ENCODE measurements at regions not wholly inside any gene's neighbourhood (a gene's known extent, or its start where the extent isn't known, plus 50 kb on each side); places are given as distances from the start of the nearest gene placed in this dataset.
"Not testable (repeated sequence)": the region's sequence is repeated elsewhere in the genome, so short reads cannot be mapped to it uniquely, and the experiment has no call there.

DNA sequence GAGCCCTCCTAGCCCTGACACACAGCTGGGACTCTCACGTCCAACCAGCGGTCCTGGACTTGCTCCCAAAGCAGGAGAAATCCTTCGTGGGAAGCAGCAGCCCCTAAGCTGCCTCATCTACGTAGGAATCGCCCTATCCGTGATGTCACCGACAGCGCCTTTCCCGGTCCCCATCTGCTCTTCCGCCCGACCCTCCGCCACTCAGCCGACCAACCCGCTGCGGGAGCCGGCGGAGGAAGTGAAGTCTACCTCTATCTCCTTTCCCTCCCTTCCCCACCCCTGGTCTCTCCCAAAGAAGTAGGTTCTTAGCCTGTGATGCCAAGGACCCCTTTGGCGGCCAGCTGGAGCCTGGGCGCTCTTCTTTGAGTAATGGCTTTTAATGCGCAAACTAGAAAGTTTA is 272.1 kb downstream of the FAM72C start:
- no peak for DNase-seq (ENCODE audit: low read depth, low spot score)

DNA sequence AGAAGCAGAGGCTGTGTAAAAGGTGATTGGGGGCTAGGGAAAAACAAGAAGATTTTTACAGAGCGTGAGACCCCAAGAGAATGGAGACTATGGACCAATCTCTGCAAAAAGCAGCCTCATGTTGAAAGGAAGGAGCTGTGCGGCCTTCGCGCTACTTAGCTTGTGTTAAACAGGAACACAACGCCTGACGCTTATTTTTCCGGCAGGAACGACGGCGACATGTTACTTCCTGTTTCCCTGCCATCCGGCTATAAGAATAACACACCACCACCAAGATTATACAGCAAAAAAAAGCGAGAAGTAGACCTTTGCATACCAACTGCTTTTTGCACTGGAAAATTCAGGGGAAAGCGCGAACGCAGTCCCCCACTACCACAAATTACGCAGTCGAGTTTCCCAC is 272.7 kb downstream of the FAM72C start:
- DNase-seq (ENCODE audit: low read depth, low spot score), result no peak

DNA sequence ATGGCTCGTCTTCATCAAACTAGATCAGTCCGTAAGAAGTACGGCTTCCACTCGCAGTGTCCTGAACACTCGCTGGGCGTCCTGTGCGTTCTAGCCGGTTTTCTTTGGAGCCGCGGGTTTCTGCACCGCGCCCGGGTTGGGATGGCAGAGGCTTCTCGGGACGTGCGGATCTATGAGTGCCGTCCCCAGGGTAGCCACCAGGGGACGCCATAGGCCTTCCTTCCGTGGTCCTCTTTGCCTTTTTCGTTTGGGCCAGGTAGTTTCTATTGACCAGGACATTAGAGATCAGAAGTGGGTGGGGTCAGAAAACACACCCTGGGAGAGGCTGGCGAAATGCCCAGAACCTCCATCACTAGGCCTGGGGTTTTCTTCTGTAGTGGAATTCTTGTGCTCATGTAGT is 273.8 kb downstream of the FAM72C start:
- no peak for DNase-seq (ENCODE audit: low read depth, low spot score)

DNA sequence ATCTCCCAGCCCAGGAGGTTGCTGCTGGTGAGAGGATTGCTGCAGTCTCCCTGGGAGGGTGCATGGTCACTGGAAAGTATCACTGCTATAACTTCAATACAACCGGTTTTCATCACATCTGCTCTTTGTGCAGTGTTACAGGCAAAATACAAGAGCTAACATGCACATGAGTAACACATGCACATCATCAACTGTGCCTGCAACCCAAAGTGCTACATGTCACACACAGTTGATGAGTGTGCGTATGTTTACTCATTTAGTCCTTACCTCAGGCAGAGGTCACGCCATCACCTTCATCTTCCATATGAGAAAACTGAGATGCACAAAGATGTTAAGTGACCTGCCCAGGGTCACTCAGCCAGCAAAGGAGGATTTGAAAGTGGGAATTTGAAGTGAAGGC is 277.7 kb downstream of the FAM72C start:
- no peak for DNase-seq (ENCODE audit: low read depth, low spot score)

DNA sequence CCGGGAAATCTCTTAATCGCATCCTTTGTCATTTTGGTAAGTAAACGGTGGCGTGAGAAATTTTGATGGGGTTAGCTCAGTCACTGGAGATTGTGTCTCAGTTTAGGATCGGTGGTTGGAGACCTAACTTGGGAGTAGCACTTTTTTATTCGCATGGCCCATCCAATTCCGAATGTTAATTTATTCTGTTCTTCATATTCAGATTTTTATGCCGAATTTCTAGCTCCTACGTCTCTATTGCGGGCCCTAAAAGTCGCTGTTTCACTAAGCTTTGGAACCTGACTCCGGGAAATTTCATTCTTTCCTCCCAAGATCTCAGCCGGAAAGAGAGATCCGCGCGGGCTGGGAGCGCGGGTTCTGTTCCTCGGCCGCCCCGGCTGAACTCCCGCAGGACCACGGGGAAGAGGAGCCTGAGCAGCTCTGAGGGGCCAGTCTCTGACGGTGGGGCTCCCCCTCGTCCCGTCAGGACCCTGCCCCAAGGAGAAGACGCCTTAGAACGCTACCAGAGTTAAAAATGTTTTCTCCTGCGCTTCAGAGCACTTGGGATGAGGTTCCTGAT is 279.7 kb downstream of the FAM72C start:
- DNase-seq (ENCODE audit: low read depth, low spot score), result no peak

DNA sequence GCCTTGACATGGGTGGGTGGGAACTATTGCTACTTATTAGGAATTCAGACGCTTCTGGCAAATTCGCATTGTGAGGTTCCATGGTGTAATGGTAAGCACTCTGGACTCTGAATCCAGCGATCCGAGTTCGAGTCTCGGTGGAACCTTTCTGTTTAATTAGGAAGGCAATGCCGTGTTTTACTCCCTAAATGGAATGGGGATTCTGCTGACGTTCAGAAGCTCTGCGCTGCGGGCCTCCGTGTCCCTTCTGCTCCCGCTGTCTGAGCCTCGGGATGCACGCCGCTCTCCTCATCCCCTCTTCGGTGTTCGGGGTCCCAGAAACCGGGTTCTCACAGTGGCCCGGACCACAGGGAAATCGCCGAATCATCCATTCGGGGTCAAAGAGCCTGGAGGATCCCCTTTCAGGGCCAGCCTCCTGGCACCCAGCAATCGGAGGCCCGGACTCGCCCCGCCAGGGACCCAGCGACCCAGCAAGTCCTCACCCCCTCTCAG is 280.3 kb downstream of the FAM72C start:
- no peak for DNase-seq (ENCODE audit: low read depth, low spot score)

DNA sequence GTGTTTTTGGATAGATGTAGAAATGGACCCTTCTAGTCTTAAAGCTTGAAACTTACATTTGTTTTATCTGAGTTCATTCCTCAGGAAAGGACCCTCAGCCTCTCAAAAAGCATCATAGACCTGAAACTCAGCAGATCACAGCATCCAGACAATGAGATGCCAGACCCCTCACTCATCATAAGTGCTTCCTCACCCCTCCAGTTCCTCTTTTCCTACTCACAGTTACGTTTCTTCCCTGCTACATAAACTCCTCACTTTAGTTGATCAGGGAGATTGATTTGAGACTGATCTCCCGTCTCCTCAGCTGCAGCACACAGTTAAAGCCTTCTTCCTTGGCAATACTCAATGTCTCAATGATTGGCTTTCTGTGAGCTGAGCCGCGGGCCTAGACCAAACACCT is 282.0 kb downstream of the FAM72C start:
- DNase-seq (ENCODE audit: low read depth, low spot score), result no peak

DNA sequence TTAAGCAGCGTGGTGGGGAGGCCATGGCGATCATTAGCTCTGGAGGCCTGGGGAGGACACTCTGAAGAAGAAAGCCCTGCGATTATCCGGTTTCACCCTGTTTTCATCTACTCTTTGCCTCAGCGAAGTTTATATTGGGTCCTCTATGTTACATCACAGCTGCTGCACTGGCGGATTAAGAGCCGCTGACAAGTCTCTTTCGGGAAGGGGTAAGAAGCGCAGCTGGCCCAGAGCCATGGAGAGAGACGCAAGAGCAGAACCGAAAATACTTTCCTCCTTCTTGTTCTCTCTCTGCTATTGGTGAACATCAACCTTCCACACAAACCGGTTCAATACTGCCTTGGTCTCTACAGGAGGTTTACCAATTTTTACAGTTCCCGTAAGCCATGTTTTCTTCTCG is 291.5 kb downstream of the FAM72C start:
- no peak for DNase-seq (ENCODE audit: low read depth, low spot score)

DNA sequence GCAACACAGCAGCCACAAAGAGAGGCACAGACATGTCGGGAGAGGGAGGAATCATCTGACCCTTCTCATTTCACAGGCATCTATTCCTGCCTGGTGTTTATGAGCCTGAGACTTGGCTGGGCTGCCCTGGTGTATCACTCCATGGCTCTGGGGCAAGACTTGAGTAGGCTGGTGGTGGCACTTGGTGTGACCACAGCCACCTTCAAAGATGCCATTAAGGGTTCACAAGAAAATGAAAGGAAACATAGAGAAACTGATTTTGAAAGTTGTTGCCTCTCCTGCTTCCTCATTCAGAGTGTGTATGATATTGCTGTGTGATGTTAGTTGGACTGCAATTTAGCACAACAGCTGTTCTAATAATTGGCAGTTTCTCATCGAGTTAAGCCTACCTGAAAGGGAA is 298.8 kb downstream of the FAM72C start:
- DNase-seq (ENCODE audit: low read depth, low spot score), result no peak

DNA sequence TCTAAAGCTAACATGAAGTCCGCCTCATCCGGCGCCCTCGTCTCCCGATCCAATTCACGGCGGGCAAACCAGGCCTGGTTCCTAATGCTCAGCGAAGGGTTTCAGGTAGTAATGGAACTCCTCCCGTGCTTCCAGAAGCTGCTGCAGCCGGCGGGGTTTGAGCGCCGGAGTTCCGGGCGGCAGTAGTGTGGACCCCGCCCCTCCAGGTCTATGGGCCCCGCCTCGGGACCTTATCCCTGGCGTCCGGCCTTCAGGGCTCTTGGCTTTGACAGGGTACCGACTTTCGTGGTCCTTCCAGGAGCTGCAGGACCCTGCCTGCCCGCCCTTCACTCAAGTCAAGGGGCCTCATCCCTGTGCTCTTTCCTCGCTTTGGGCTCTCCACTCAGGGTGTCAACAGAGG is 304.1 kb downstream of the FAM72C start:
- DNase-seq (ENCODE audit: low read depth, low spot score), result no peak

DNA sequence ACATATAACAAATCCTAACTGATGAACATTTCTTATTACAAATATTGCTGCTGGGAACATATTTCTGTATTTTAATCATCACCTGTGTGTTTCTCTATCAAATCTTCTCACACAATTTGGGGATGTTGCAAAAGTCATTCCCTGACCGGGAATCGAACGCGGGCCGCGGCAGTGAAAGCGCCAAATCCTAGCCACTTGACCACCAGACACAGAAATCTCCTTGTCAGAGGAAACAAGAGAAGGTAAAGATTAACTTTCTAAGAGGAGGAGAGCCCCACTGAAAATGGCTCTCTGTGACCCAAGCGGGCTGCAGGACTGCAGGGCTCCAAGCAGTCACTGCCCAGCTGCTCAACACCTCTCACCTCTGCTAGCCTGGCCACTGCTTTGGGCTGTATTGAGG is 304.9 kb downstream of the FAM72C start:
- DNase-seq (ENCODE audit: low read depth, low spot score), result no peak

DNA sequence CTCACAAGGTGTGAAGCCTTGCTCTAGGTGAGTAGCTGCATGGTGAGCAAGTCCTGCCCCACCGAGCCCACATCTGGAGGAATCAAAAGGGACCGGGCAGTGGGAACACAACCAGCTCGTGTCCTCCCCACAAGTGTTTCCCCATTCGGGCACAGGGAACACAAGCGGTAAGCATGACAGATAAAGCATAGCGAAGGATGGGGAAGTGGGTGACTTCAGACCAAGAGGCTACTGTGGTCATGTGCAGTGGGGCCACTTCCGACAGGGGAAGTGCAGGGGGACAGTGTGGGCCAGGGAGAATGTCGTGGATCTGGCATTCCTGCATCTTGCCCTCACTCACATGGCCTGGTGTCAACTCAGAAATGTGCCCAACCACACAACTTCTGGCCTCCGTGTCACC is 306.2 kb downstream of the FAM72C start:
- no peak for DNase-seq (ENCODE audit: low read depth, low spot score)

DNA sequence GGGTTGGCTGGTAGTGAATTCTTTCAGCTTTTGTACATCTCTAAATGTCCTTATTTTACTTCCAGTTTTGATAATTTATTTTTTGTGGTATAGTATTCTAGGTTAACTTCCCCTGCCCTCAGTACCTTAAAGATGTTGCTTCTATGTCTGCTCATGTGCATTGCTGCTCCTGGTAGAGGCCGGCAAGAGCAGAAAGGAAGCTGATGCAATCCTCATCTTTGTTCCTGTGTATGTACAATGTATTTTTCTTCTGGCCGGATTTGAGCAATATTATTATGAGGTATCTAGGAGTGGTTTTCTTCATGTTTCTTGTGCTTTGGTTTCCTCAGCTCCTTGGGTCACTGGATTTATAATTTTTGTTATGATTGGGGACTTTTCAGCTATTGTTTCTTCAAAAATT is 308.7 kb downstream of the FAM72C start:
- DNase-seq (ENCODE audit: low read depth, low spot score), result not testable (repeated sequence)

DNA sequence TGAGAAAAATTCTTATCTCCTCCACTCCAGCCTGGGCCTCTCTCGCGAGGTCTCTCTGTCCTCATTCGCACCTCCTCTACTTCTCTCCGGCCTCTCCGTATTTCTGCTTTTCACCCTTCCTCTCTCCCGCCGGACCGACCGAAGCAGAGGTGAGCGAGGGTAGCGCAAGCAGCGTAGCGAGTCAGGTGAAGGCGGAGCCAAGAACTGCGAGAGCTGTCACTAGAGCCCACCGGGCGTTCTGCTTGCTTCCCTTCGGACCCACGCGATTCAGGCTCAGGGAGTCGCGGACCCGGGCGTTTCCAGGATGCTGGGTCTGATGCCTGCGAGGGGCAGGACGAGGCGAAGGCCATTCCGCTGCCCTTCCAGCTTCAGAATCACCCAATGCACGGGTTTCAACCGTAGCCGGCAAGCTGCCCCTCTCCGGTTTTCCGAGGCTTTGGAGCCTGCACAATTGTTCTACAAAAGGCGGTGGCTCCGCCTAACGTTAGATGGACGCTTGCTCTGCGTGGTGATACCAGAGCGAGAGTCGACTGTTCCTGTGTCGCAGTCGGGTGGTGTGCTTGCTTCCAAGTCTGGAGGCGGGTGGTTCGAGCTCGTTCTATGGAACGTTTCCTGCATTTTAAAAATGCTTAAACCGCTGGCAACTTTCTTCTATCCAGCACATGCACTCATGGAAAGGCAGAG is 310.2 kb downstream of the FAM72C start:
- DNase-seq (ENCODE audit: low read depth, low spot score), result no peak

DNA sequence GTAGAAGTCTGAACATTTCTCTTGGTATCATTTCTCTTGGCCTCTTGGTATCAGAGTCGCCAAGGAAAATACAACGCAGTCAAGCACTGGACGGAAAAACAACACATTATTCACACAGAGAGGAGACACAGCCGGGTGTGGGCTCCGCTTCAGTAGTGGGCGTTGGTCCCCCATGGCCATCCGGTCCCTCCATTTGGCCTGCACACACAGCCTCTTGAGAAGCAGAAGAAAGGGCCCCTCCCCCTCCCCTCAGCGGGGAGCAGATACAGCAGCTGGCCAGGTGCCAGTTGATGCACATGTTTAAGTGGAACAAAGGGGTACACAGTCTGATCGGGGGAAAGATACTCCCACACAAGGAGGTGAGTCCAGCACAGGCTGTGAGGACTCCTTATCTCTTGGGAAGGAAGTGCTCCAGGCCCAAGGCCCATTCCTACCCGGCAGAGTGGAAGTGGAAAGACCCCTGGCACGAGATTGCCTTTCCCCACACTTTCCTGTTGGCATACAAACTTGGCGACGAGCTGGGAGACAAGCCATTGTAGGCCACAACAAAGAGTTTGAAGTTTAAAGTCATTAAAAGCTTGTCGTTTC is 311.3 kb downstream of the FAM72C start:
- no peak for DNase-seq (ENCODE audit: low read depth, low spot score)

DNA sequence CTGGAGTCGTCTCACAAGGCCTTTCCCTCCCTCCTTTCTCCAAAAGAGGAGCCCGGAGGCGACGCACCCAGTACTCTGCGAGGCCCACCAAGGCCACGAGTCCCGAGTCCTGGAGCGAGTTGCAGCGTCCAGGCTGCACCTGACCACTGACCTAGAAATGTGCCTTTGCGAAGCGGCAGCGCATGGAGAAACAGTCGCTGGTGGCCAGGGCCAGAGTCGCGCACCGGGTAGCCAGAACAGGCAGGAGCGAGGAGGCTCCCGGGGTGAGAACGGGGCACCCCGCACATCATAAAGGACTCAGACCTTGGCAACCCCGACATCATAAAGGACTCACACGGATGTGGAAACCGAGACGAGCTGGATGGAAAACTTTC is 318.4 kb downstream of the FAM72C start:
- DNase-seq (ENCODE audit: low read depth, low spot score), result no peak

DNA sequence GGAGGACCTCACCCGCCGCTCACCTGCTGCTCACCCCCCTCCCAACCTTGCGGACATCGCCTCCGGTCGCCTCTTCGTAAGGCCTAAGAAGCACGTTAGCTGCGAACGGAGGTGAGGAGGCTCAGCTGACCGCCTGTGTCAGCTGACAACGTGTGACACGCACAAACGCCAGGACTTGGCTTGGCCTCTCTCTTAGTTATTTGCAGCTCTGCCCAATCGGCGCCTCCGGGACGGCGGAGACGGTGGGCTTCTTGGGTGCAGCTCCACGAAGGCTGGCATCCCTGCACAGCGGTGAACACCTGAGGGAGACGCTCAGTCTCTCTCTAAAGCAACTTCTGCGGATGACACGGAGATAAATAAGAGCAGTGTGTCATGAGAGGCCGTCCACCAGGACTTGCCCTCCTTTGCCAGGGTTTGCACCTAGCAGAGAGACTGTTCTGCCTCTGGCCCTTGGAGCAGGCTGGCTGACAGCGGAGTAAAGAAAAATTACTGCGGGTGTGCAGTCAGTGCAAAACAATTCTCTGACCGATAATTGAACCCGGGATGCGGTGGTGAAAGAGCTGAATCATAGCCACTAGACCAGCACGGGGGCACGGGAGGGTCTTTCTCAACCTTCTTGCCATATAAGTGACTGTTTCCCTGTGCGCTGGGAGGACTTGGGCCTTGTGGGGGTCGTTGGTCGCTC is 318.9 kb downstream of the FAM72C start:
- DNase-seq (ENCODE audit: low read depth, low spot score), result no peak

DNA sequence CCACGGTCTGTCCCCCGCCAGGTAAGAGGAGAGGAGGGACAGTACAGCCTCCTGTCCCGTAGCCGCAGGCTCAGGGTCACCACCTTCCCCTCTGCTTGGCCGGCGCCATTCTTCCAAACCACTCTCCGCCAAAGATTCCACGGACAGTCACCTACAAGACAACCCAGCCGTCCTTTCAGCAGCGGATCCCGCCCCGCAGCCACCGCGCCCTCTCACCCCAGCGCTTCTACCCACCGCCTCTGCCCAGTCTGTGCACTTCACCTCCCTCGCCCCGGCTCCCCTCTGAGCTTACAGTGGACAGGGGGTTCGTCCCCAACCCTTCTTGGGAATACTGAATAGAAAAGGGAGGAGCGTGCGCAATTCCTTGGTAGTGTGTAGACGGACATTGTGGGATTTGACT is 319.6 kb downstream of the FAM72C start:
- DNase-seq (ENCODE audit: low read depth, low spot score), result no peak

DNA sequence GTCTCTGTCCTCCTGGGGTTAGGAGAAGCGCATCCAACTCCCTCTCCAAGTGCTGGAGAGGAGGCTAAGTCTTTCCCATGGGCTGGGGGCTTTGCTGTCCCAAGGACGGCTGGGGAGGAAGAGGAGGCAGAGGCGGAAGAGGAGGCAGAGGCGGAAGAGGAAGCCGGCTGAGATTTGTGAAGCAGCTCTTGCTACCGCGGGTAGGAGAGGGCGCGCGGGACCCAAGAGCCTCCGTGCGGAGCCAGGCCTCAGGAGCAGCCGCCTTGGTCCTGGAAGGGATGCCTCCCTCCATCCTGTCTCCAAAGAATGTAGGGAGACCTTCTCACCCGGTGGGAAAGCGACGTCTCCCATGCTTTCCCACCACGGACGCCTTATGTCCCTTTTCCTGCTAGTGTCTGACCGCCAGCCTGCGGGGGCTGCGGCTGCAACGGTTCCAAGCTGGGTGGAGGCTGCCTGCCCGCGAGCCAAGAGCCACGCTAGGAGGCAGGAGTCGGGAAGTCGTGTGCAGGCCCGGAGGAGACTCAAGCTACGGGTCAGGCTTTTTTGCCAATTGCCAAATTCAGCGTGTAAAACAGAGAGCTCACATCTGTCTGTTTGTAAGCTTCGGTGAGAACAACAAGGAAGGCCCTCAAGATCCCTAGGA is 320.3 kb downstream of the FAM72C start:
- DNase-seq (ENCODE audit: low read depth, low spot score), result no peak

DNA sequence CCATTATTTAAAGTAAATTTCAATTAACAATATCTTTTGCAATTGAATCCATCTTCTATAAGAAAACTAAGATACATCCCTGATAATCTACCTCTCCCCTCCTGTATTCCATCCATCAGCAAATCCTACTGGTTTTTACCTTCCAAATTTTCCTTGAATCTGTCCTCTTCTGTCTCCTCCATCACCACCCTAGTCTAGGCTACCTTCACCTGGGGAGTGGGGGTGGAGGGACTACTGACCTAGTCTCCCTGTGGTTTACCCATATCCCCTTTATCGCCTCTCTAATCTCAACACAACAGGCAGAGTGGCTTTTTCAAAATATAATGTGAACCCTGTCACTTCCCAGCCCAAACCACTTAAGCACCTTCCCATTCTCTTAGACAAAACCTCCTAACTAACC is 327.8 kb downstream of the FAM72C start:
- DNase-seq (ENCODE audit: low read depth, low spot score), result not testable (repeated sequence)

DNA sequence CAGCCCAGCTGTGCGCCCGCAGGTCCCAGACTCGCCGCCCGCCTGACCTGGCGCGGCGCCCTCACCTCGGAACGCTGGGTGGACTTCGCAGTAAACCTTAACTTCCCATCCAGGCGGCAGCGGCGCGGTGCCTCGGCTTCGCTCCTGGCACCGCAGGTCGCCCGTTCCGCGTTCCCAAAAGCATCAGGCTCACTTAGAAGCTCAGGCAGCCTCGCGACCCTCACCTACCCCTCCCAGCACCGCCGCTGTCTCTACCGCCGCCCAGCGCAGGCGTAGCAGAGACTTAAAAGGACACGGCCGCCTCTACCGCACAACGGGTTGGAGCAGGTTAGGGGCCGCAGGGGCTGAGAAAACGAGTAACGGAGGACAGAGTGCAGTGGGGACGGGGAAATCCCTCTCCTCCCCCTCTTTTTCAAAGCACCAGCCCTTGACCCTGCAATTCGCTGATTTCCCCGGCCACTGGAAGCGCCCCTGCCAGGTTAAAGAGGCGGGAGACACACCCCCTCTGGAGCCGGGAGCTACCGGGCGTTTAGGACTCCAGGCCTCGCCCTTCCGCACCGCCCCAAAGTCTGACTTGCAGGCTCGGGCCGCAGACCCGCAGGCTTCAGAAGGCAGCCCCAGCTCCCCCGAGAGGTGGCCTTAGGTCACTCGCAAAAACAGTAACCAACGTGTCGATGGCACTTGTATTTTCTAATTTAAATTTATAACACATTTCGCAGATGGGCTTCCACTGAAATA is 328.5 kb downstream of the FAM72C start:
- no peak for DNase-seq (ENCODE audit: low read depth, low spot score)

DNA sequence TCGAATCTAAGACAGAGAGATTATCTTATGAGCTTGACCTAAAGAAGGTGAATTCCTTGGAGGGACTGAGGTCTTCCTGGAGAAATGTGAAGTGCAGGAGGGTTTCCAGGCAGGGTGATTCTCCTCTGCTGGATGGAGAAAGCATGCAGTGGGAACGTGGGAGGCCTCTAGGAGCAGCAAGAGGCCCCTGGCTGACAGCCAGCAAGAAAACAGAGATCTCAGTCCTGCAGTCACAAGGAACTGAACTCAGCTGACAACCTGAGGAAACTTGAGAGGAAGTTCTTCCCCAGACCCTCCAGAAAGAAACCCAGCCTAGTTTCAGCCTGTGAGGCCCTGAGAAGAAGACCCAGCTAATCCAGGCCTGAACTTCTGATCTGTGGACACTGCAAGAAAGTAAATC is 345.9 kb downstream of the FAM72C start:
- no peak for DNase-seq (ENCODE audit: low read depth, low spot score)

Measured in activated CD4-positive, CD25-positive, alpha-beta regulatory T cell treated with anti-CD3 and anti-CD28 coated beads, Interleukin-2, amount 50 U/mL, for 16 hours (primary cell).